ENCODE measurements at regions not wholly inside any gene's neighbourhood (a gene's known extent, or its start where the extent isn't known, plus 50 kb on each side); places are given as distances from the start of the nearest gene placed in this dataset.
A peak's percentile ranks its signal among the peaks of the same experiment; 100 is the strongest.

GRCh38 chr12:88952562-88952942 is 372.3 kb upstream of the KITLG start:
- peaks cover 0 to 3% (median 0%) of the 10 kb centered on the region in 12 donors for H3K9me3 ChIP-seq
- 94 to 98% (median 96%) methylated on average over 1 of the region's 1 CpG for WGBS, 4 donors
- intact Hi-C loops (cut with DNase I), result loop anchor here in 1 of 10 donors (10.0 kb wide), 1 partner anchor 48 kb away; no protein-coding TSS in a partner anchor
- TF ChIP-seq CTCF (IDR thresholded peaks at IDR 0.05), result no peak
- TF ChIP-seq POLR2A (IDR thresholded peaks at IDR 0.05), result no peak
- H3K4me1 ChIP-seq, result peaks cover 0 to 6% (median 0%) of the 10 kb centered on the region in 12 donors
- ATAC-seq (no peak), DNase-seq (no peak)
- H3K27me3 ChIP-seq, result no peaks in the 10 kb centered on the region
- no peak overlapping the region for H3K4me3 ChIP-seq
- no peaks in the 10 kb centered on the region for H3K36me3 ChIP-seq
- no peak overlapping the region for H3K27ac ChIP-seq

- ATAC-seq (no peak), DNase-seq (no peak)
- no peak overlapping the region for H3K27ac ChIP-seq
- intact Hi-C loops (cut with DNase I), result loop anchor here in 1 of 10 donors (10.0 kb wide), 1 partner anchor 47 kb away; no protein-coding TSS in a partner anchor
- peaks cover 0 to 11% (median 0%) of the 10 kb centered on the region in 12 donors for H3K4me1 ChIP-seq
- TF ChIP-seq CTCF (IDR thresholded peaks at IDR 0.05) (no peak), POLR2A (IDR thresholded peaks at IDR 0.05) (no peak)
- H3K9me3 ChIP-seq, result peaks cover 0 to 3% (median 0%) of the 10 kb centered on the region in 12 donors
- H3K27me3 ChIP-seq, result no peaks in the 10 kb centered on the region
- 39 to 53% (median 43%) methylated on average over 2 of the region's 2 CpGs for WGBS, 4 donors
- H3K36me3 ChIP-seq, result no peaks in the 10 kb centered on the region
- no peak overlapping the region for H3K4me3 ChIP-seq
Observed at GRCh38 chr12:88951860-88952561, 371.7 kb upstream of the KITLG start.

GRCh38 chr12:88951177-88951576 is 370.9 kb upstream of the KITLG start:
- DNase-seq (no peak), ATAC-seq (no peak)
- intact Hi-C loops (cut with DNase I), result loop anchor here in 1 of 10 donors (10.0 kb wide), 1 partner anchor 46 kb away; no protein-coding TSS in a partner anchor
- H3K9me3 ChIP-seq, result peaks cover 0 to 3% (median 0%) of the 10 kb centered on the region in 12 donors
- no peak overlapping the region for H3K27ac ChIP-seq
- H3K4me1 ChIP-seq, result peaks cover 0 to 15% (median 2%) of the 10 kb centered on the region in 12 donors
- 71 to 93% (median 81%) methylated on average over 2 of the region's 2 CpGs for WGBS, 4 donors
- H3K27me3 ChIP-seq, result no peaks in the 10 kb centered on the region
- no peak overlapping the region for H3K4me3 ChIP-seq
- no peak for TF ChIP-seq CTCF (IDR thresholded peaks at IDR 0.05)
- TF ChIP-seq POLR2A (IDR thresholded peaks at IDR 0.05), result no peak
- no peaks in the 10 kb centered on the region for H3K36me3 ChIP-seq

- Histone ChIP-seq H3K27me3 (no peaks in the 10 kb centered on the region), H3K4me1 (peaks cover 0 to 31% (median 6%) of the 10 kb centered on the region in 12 donors)
- WGBS, 4 donors, result 73 to 93% (median 87%) methylated on average over 3 of the region's 3 CpGs
Observed at GRCh38 chr12:88947486-88948043, 367.3 kb upstream of the KITLG start.

More at GRCh38 chr12:88947486-88948043, 367.3 kb upstream of the KITLG start:
- no peak overlapping the region for H3K4me3 ChIP-seq
- no peak for DNase-seq
- TF ChIP-seq CTCF (IDR thresholded peaks at IDR 0.05) (no peak), POLR2A (IDR thresholded peaks at IDR 0.05) (no peak)
- intact Hi-C loops (cut with DNase I), result loop anchor here in 1 of 10 donors (5.0 kb wide), 1 partner anchor 50 kb away; no protein-coding TSS in a partner anchor
- peak overlapping the region in 7 of 12 donors; percentile 24 to 70 (median 53) for H3K27ac ChIP-seq
- ATAC-seq, result no peak
- H3K9me3 ChIP-seq, result peaks cover 0 to 3% (median 0%) of the 10 kb centered on the region in 12 donors
- no peaks in the 10 kb centered on the region for H3K36me3 ChIP-seq

Measured in heart left ventricle (tissue), 16 donors.